IPS DF 19.7 (cell line): ENCODE measurements at regions not wholly inside any gene's neighbourhood (a gene's known extent, or its start where the extent isn't known, plus 50 kb on each side); places are given as distances from the start of the nearest gene placed in this dataset.

ENCODE experiments used
- DNase-seq: peaks from one replicate; pipeline ENCODE4 v3.0.0-alpha.2; 2013; ENCODE audit warnings: low read depth, low spot score

DNA sequence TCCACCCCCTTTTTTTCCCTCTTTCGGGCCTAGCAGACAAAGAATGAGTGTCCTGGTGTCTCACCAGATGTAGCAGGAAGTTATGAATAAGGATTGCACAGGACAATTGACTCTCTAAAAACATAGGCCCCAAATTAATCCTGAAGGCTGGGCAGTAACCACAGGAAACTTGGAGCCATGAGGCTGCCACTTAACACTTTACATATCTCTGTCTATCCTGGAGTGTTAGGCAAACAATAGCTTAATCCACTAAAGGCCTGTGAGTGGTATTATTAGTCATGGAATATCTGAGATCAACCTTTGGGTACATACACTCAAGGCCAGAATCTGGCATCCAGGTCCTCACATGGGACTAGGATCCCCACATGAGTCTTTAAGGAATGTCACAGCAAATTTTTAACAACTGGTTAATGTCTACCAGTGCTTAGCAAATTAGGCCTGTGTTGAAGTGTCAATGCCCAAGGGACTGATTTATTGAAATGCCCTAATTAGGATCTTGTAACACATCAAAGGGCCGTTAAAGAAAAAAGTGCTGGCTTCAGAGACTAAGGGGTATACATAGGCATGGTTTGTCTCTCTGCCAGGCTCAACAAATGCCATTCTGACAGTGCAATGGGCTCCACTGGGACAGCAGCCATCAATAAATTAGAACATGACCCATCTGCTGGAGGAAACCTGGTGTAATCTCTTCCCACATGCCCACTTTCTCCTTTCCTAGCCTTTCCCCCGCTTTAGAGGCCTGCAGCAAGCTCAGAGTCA is 196.7 kb upstream of the TBX20 start:
- no peak for DNase-seq

DNA sequence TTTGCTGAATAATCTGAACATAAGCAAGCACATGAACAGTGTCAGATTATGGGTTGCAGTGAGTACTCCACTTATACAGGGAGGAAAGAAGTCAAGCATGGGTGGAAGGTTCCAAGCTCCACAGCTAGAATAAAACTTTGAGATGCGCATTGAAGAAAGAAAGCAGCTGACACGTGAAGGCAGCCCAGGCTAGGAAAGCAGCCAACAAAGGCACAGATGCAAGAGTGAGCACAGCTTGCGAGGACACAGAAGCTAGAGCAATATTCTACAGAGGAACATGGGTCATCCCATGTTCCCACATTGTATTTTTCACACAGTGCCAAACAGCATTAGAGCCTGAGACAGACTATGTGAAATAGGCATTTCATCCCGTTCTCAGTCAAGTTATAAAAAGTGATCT is 194.6 kb upstream of the TBX20 start:
- no peak for DNase-seq

DNA sequence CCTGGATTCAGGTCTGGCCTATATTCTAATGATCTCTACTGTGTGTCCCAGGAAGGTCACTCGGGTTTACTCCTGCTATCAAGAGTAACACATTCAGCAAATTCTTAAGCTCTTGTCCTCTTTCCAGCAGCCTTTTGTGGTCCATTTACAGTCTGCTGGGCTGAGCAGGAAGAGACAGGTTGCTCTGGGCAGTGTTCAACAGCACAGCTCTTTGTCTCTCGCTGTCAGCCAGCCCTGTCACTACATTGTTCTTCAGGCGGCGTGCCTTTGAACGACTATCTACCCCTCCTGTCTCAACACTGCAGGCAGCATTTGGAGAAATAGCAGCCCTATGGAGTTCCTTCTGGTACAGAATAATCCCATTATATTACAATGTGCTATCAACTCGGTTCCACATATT is 192.2 kb upstream of the TBX20 start:
- DNase-seq: no peak

DNA sequence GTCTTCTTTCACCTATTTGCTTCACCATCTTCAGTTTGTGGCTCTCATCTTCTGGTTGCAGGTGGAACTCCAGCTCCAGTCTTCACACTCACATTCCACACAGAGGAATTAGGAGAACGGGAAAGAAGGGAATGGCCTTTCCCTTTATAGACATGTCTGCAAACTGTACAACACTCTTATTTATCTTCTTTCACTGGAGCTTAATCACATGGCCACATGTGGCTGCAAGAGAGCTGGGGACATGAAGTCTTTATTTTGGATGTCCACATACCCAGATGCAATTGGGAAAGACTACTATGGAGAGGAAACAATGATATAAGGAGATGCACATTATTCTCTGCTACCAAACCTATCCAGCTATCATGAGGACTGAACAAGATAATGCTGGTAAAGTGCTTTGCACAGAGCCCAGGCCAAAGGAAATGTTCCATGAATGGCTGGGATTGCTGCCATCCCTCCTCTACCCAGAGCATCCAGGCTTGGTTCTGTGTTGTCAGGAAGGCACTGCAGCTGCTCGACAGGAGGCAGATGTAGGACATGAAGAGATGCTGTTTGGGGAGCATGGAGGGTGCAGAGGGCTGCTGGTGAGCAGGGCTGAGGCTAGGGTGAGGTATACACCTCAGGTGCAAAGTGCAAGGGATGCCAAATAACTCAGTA is 183.8 kb upstream of the TBX20 start:
- no peak for DNase-seq

DNA sequence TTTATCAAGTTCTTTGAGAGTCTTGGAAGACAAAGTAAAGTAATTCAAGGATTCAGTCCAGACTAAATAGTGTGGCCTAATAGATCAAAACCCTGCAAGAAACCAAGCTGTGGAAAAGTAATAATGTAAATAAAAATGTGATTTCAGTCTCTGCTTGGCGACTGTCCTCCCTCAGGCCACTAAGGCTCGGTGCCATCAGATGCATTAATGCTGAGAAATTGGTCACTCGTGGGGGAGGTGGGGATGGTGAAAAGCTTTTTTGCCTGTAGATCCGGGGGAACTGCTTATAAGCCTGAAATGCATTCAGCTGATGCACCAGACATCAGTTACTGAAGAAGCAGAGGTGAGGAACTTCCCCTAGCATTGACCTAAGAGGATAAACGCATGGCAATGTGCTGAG is 182.6 kb upstream of the TBX20 start:
- DNase-seq: no peak

DNA sequence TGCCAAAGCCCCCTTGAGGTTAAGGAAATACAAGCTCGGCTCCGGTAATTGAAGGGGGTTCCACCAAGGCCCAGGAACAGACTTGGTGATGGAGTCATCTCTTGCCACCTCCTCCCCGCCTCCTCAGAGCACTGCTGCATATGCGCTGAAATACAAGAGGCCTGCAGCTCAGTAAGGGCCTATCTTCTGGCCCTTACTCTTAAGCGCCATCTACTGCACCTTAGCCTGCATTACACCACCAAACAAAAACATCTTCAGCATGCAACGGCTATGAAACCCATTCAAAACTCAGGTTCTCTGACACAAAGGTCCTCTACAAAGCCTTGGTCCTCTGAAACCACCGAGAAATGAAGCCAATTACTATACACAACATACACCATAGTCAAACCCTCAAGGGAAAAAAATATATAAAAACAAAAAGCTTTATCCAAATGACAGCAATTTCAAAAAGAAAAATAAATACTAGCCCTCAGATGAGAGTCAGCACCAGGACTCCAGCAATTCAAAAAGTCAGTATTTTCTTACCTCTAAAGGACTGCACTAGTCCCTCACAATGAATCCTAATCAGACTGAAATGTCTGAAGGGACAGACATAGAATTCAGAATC is 176.8 kb upstream of the TBX20 start:
- peak; percentile 25 for DNase-seq

DNA sequence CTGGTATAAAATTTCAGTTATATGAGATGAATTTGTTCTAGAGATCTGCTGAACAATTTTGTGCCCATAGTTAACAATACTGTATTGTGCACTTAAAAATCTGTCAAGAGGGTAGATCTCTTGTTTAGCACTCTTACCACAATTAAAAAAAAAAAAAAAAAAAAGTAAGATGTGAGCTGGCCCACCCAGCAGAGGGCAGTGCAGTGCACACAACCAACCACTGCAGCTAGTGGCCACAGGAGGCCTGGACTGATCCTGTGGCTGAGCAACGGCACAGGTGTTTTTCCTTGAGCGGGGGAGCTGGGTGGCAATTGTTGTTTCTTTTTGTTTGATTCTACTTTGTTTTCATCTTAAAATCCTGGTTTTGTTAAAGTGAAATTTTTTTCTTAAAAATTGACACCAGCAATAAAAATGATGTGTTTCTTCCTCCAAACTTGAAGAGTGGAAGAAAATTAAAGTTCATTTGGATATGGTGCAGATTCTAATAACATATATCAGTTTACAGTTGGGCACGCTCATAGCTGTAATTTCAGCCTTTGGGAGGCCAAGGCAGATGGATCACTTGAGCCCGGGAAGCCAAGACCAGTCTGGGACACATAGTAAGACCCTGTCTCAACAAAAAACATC is 171.1 kb upstream of the TBX20 start:
- peak; percentile 12 for DNase-seq

DNA sequence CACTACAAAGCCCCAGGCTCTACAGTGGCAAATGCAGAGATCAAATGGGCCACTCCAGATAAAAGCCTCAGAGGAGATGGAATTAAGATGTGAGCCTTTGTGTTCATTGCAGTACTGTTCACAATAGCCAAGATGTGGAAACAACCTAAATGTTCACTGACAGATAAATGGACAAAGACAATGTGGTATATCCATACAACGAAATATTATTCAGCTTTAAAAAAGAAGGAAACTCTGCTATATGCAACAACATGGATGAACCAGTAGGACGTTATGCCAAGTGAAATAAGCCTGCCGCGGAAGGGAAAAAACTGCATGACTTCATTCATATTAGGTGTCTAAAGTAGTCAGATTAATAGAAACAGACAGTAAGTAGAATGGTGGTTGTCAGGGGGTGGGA is 170.5 kb upstream of the TBX20 start:
- no peak for DNase-seq

DNA sequence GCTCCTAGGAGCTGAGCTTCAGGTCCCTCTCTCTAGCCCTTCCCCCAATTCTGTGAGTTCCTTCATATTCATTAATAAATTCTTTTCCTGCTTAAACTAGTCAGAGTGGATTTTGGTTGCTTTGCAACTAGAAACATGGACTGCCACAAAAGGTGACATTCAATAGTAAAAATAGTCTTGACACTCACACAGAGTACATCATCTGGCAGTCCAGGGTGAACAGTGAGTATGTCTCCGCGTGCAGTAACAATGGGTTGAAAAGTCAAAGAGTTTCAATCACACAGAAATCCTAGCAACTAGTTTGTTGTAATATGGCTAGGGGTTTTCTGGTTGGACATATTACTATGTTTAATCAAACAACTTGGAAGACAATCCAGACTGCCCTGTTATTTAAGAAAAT is 168.8 kb upstream of the TBX20 start:
- no peak for DNase-seq

DNA sequence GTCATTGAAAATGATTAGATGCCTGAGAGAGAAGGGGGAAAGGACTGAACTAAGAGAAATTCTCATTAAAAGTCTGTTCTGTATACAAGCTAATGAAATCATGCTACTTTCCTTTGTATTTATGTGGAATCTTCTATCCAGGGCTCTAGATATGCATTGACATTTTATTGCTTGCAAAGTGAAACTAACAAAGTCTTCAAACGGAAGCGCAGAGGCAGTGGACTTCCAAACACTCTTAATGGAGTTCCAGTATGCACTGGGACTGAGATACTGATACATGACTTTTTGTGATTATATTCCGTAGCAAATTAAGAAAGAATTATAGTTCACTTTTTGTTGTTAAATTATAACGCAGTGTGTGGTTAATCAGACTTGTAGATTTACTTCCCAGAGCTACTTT is 166.8 kb upstream of the TBX20 start:
- no peak for DNase-seq

DNA sequence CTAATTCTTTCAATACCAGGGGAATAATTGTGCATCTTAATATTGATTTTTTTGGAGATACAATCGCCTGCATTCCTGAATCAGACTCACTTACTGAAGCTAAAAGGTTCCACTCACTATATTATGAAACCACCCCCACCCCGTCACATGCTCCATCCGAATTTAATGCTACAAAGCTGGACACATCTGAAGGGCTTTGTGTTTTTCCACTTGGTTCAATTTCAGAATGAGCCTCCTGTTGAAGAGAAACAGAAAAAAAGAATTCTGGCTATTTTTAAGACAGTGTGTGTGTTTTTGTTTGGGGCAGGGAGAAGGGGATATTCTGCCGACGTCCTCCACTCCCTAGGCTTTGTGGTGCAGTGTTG is 165.5 kb upstream of the TBX20 start:
- no peak for DNase-seq

DNA sequence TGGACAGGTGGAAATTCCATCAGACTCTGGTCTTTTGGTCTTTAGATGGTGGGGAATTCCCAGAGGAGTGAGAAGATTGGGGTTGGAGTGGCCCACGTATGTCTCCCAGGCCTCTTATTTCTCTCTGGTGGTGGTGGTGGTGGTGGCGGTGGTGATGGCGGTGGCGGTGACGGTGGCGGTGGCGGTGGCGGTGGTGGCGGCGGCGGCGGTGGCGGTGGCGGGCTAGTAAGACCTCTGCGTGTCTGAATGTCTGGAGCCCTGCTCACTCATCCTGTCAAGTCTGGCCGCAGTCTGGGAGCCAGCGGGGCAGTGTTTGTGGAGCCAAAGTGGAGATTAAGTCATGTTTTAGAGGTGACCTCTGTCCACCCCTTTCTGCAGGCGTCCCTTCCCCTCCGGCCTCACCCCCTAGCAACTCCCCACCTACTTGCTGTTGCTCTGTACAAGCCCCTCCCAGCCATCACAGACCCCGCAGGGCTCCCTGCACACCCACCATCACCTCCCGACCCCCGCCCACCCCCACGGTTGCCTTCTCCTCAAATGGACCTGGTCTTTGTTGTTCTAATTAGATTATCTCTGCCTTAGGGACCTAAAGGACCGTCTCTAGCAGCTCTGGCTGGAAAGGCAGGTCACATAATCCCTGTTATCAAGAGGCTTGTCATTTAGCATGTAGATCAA is 165.0 kb upstream of the TBX20 start:
- no peak for DNase-seq

DNA sequence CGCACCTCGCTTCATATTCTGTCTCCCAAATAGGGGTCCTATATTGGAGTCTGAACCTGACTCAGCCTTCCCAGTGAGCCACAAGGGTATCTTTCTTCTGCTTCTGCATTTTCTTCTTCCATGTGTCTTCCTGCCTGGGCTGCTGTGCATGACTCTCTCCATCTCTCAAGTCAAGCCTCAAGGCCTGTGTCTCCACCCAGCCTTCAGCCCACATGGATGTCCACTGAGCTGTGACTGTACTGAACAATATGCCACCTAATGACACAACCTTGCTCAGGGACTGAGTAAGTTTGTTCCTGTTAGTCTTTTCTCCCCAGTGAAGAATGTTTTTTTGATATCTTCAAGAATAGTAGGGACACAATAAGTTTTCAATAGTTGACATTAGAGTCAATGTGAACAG is 162.7 kb upstream of the TBX20 start:
- DNase-seq: no peak

DNA sequence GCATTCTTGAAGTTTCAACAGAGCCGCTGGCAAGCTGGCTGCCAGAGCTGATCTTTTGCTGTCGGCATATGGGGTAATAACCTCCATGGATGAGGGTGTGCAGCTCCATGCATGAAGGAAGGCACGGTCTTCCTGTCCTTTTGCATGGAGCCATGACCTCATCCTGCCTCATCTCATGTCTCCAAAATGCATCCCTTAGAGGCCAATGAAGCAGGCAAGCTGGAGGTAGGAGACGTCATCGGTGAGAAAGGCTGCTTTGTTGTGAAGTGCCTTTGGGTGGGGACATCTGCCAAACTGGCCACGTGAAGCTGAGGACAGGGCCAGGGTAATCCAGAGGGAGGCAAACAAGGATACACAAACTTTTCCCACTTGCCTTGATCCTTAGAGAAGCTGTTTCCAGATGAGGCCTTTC is 161.5 kb upstream of the TBX20 start:
- DNase-seq: no peak

DNA sequence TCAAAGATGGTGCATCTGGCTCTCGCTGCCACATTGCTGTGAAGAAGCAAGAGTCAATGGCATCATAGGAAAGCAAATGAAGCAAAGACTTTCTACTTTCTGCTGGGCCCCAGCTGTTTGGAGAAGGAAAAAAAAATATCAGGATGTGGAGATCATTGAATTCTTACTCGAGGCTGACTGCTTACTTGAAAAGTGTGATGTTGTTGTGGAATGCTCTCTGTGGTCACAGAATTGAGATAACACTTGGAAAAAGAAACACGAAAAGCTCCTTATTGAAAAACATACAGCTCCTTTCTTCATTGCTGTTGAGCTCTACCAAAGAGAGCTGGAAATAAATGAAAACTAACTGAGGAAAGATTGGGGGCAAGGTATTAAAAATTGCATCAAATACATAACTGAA is 157.4 kb upstream of the TBX20 start:
- no peak for DNase-seq

DNA sequence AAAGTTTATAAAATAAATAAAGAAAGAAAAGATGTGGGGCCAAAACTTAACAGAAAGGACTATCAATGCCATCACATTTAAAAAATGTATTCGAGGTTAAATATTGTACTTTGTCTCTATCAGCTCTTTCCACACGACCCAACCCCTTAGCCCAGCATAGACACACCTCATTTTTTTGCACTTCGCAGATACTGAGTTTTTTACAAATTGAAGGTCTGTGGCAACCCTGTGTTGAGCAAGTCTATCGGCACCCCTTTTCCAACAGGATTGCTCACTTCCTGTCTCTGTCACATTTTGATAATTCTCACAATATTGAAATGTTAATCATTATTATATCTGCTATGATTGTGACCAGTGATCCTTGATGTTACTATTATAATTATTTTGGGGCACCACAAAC is 151.6 kb upstream of the TBX20 start:
- no peak for DNase-seq

DNA sequence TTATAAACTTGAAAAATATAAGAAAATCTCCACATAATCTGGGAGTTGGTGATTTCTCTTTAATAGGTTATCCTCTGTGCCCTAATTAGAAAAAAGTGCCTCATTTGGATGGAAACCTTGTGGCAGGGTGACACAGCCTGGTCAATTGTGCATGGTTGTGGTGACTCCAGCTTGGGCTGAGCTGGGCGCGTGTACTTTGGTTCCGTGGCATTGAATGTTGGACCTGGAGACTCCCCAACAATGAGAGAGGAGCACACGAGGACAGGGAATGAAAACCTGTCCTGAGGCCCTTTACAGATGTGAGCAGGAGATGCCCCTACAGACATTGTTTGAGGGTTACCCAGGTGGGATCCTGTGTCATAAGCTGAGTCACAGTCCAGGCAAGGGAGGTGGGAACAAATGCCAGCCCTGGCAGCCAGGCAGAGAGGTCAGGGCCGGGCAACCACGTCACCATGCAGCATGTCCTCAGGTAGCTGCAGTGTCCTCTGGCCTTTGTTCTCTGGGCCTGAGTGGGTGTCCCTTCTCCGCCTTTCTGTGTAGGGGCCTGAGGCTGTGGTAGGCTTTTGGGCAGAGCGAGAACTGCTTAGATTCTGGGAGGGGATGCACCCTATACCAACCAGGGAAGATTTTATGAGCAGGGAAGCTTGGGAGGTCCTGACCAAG is 147.4 kb upstream of the TBX20 start:
- no peak for DNase-seq

DNA sequence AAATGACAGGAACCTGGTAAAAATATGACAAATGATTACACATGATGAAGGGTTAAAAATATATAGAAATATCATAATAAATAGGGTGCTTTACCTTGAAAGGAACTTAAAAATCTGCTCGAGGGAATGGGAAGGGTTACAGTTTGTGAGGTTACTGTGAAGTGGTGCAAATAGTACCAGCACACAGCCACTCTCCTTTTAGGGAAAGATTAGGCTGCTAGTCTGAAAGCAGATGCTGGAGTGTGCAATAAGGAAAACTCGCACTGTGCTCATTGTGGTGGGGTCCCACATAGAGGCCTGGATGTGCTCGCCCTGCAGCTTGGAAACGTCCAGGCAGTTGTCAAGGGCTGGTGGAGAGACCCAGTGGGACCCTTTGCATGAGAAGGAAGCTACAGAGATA is 145.9 kb upstream of the TBX20 start:
- no peak for DNase-seq

DNA sequence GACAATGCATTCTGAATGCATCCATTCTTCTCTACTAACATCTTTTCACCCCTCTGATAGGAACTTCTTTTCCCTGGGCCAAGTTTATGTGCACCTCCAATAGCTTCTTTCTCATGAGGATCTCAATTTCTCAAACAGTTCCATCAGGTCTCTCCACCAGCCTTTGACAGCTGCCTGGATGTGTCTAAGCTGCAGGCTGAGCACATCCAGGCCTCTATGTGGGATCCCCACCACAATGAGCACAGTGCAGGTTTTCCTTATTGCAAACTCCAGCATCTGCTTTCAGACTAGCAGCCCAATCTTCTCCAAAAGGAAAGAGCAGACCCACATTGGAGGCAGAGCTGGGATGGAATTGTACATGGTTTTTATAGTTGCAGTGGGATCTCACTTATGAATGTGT is 145.3 kb upstream of the TBX20 start:
- DNase-seq: no peak

DNA sequence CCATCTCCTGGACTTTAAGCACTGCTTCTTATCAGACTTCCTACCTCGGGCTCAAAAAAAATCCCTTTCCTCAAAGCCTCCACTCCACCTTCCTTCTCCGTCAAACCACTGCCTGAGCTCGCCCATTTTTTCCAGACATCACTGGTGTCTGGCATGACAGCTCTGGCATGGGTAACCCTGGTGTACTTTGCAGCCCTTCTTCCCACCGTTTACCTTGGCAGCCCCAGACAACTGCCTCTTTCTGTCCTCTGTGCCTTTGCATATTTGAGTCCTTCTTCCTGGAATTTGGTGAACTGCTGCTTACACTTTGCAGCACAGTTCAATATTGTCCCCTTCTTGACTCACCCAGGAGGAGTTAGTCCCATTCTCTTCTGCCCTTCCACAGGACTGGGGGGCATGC is 144.6 kb upstream of the TBX20 start:
- no peak for DNase-seq

DNA sequence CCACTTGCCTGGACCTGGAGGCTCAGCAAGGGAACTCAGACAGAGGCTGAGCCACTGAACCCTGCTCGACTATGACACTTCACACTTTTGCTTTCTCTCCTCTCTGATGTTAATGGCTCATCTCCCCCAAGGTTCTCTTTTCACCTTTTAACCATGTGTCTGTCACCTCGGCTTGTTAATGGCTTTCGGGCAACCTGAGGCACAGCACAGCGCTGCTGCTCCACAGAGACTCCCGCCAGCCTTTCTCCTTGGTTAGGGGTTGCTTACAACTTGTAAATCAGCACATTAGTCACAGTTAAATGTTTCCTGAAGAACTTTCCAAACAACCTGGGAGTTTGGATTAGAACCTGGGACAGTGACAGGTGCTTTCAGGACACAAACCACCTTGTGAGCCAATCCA is 136.2 kb upstream of the TBX20 start:
- no peak for DNase-seq

DNA sequence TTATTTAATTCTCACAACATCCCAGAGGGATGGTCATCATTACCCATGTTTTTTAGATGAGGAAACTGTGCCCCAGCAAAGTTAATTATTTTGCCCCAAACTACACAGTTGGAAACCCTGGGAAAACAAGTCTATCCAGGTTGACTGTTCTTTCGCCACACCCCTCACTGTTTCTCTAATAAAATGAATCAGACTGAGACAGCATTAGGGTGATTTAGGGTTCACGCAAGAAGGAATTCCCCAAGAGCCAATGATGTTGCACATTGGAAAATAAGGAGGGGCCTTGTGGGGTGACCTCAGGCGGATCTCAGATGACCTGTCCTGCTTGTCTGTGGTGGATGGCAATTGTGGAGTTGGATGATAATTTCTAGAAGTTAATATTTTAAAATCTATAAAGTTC is 135.7 kb upstream of the TBX20 start:
- no peak for DNase-seq
